ENCODE measurements at regions not wholly inside any gene's neighbourhood (a gene's known extent, or its start where the extent isn't known, plus 50 kb on each side); places are given as distances from the start of the nearest gene placed in this dataset.

- Histone ChIP-seq H3K36me3 (no peaks in the 10 kb centered on the region), H3K27me3 (no peaks in the 10 kb centered on the region), H3K9me3 (no peaks in the 10 kb centered on the region), H3K4me3 (no peak overlapping the region), H3K27ac (no peak overlapping the region), H3K4me1 (peaks cover 0 to 6% of the 10 kb centered on the region in 2 donors)
- no peak for TF ChIP-seq CTCF (IDR thresholded peaks at IDR 0.05)
- peak; percentile 64 for ATAC-seq
- peak in 1 of 4 donors; percentile 47 for DNase-seq
- intact Hi-C loops (cut with DNase I) = no loop called here
These were observed 145.8 kb upstream of the ARHGAP20 start for GRCh38 chr11:110857892-110858546.

GRCh38 chr11:110856996-110857812 lies 145.0 kb upstream of the ARHGAP20 start:
- Histone ChIP-seq H3K27me3 (no peaks in the 10 kb centered on the region), H3K9me3 (no peaks in the 10 kb centered on the region), H3K4me3 (no peak overlapping the region), H3K4me1 (peaks cover 0 to 6% of the 10 kb centered on the region in 2 donors), H3K27ac (no peak overlapping the region), H3K36me3 (no peaks in the 10 kb centered on the region)
- no peak for DNase-seq
- no peak for ATAC-seq
- TF ChIP-seq CTCF (IDR thresholded peaks at IDR 0.05) = no peak
- intact Hi-C loops (cut with DNase I) = no loop called here

GRCh38 chr11:110856340-110856739 lies 144.1 kb upstream of the ARHGAP20 start:
- no peak for TF ChIP-seq CTCF (IDR thresholded peaks at IDR 0.05)
- intact Hi-C loops (cut with DNase I) = no loop called here
- ATAC-seq = no peak

GRCh38 chr11:110855191-110855590 lies 143.0 kb upstream of the ARHGAP20 start:
- Histone ChIP-seq H3K9me3 (no peaks in the 10 kb centered on the region), H3K4me3 (no peak overlapping the region), H3K27ac (no peak overlapping the region), H3K27me3 (no peaks in the 10 kb centered on the region), H3K4me1 (peaks cover 0 to 6% of the 10 kb centered on the region in 2 donors), H3K36me3 (no peaks in the 10 kb centered on the region)
- no peak for TF ChIP-seq CTCF (IDR thresholded peaks at IDR 0.05)
- DNase-seq = peak in 1 of 4 donors; percentile 29
- intact Hi-C loops (cut with DNase I) = no loop called here
- no peak for ATAC-seq

More at GRCh38 chr11:110856340-110856739, 144.1 kb upstream of the ARHGAP20 start:
- Histone ChIP-seq H3K4me1 (peaks cover 0 to 6% of the 10 kb centered on the region in 2 donors), H3K36me3 (no peaks in the 10 kb centered on the region), H3K27me3 (no peaks in the 10 kb centered on the region), H3K4me3 (no peak overlapping the region), H3K9me3 (no peaks in the 10 kb centered on the region), H3K27ac (no peak overlapping the region)
- DNase-seq = no peak

GRCh38 chr11:110852921-110853490 lies 140.8 kb upstream of the ARHGAP20 start:
- no peak overlapping the region for H3K27ac ChIP-seq
- DNase-seq = no peak
- H3K4me1 ChIP-seq = peaks cover 0 to 4% of the 10 kb centered on the region in 2 donors
- no peaks in the 10 kb centered on the region for H3K36me3 ChIP-seq
- H3K9me3 ChIP-seq = no peaks in the 10 kb centered on the region
- intact Hi-C loops (cut with DNase I) = no loop called here
- no peak for TF ChIP-seq CTCF (IDR thresholded peaks at IDR 0.05)
- no peak overlapping the region for H3K4me3 ChIP-seq
- ATAC-seq = no peak
- no peaks in the 10 kb centered on the region for H3K27me3 ChIP-seq
